BE2C (cell line): ENCODE measurements at regions not wholly inside any gene's neighbourhood (a gene's known extent, or its start where the extent isn't known, plus 50 kb on each side); places are given as distances from the start of the nearest gene placed in this dataset.
"Not testable (repeated sequence)": the region's sequence is repeated elsewhere in the genome, so short reads cannot be mapped to it uniquely, and the experiment has no call there.

Experiments used
- DNase-seq: peaks from one replicate; pipeline ENCODE4 v3.0.0-alpha.2; 2020
- H3K27me3 ChIP-seq: fragments of 250-450 bp; sonication (Bioruptor Pico); 2 replicates; pipeline ENCODE4 v1.5.1; 2020; ENCODE audit warnings: mild to moderate bottlenecking
- H3K36me3 ChIP-seq: fragments of 250-450 bp; sonication (Bioruptor Pico); 2 replicates; pipeline ENCODE4 v1.5.1; 2020; ENCODE audit warnings: mild to moderate bottlenecking
- H3K4me1 ChIP-seq: fragments of 250-450 bp; sonication (Bioruptor Pico); 2 replicates; pipeline ENCODE4 v1.5.1; 2020
- H3K4me3 ChIP-seq: 2 replicates; pipeline ENCODE4 v1.5.1; 2011; ENCODE audit warnings: low read depth, low read length
- H3K9me3 ChIP-seq: fragments of 250-450 bp; sonication (Bioruptor Pico); 2 replicates; pipeline ENCODE4 v1.5.1; 2020
- CTCF ChIP-seq: IDR thresholded peaks from 2 replicates; pipeline ENCODE4 v1.5.1; 2012; ENCODE audit warnings: mild to moderate bottlenecking, low read depth, low read length

DNA sequence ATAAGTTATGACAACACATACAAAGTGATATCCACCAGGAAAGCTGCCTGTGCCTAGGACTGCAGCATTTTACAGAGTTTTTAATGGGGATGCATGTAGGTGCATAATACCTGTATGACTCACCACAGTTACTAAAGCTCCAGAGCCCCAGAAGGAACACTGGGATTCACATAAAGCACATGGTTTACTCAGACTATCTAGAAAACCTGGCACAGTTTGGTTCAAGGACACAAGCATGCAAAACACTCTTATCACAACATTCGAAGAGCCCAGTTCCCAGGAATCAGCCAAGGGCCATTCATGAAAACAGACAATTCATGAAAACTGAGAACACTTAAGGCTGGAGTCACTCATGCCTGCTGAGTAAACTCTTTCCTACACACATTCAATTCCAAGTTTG is 261.0 kb downstream of the PYDC2 start:
- no peak for TF ChIP-seq CTCF
- no peaks in the 10 kb centered on the region for H3K36me3 ChIP-seq
- H3K4me3 ChIP-seq, result no peak overlapping the region
- H3K27me3 ChIP-seq, result no peaks in the 10 kb centered on the region
- no peaks in the 10 kb centered on the region for H3K9me3 ChIP-seq
- no peak for DNase-seq
- H3K4me1 ChIP-seq, result no peaks in the 10 kb centered on the region

DNA sequence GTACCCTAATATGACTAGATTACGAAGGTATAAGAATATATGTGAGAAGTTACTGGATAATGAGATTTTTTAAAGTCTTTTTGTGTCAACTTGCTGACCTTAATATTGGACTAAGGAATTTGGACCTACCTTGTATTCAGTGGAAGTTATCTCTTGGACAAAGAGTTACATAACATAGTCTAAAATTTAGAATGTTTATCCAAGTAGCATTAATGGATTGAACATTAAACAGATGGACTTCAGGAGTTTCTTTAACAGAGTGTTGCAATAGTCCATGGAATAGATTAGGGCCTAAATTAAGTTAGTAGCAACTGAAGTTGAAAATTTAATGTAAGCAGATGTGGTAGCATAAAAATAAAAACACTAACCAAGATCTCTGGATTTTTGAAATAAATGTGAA is 266.4 kb downstream of the PYDC2 start:
- TF ChIP-seq CTCF, result no peak
- no peak for DNase-seq
- Histone ChIP-seq H3K27me3 (no peaks in the 10 kb centered on the region), H3K4me1 (no peaks in the 10 kb centered on the region), H3K4me3 (no peak overlapping the region), H3K9me3 (no peaks in the 10 kb centered on the region; the same call in 1 of the 2 replicates), H3K36me3 (no peaks in the 10 kb centered on the region)

DNA sequence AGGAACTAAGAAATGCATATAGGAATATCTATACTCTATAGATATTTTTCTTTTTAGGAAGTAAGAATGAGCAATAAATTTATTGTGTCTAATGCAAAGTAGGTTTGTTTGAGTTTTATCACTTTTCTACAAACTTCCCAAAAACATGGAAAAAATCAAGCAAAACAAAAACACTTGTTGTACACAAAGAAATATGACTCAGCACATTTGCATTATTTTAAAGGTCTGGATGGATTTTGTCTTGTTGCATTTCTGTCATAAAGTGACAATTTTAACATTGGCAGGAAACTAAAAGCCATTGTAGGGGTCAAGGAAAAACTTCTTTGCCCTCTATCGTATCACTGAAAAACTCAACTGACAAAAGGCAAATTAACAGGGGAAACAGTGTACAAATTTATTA is 267.2 kb downstream of the PYDC2 start:
- H3K27me3 ChIP-seq, result no peaks in the 10 kb centered on the region
- DNase-seq, result no peak
- TF ChIP-seq CTCF, result no peak
- no peaks in the 10 kb centered on the region for H3K36me3 ChIP-seq
- H3K4me1 ChIP-seq, result no peaks in the 10 kb centered on the region
- no peaks in the 10 kb centered on the region; the same call in 1 of the 2 replicates for H3K9me3 ChIP-seq
- H3K4me3 ChIP-seq, result no peak overlapping the region

GRCh38 chr3:191737742-191738141 is 276.8 kb downstream of the PYDC2 start:
- no peaks in the 10 kb centered on the region for H3K4me1 ChIP-seq
- no peak for DNase-seq
- no peak overlapping the region for H3K4me3 ChIP-seq
- no peaks in the 10 kb centered on the region for H3K27me3 ChIP-seq
- no peak for TF ChIP-seq CTCF
- no peaks in the 10 kb centered on the region for H3K36me3 ChIP-seq
- H3K9me3 ChIP-seq, result no peaks in the 10 kb centered on the region

- H3K4me1 ChIP-seq, result no peaks in the 10 kb centered on the region
- no peak for DNase-seq
- no peaks in the 10 kb centered on the region for H3K27me3 ChIP-seq
- H3K9me3 ChIP-seq, result no peaks in the 10 kb centered on the region
- no peaks in the 10 kb centered on the region for H3K36me3 ChIP-seq
- no peak for TF ChIP-seq CTCF
- no peak overlapping the region for H3K4me3 ChIP-seq
These were observed 279.7 kb downstream of the PYDC2 start for GRCh38 chr3:191740712-191741111.

DNA sequence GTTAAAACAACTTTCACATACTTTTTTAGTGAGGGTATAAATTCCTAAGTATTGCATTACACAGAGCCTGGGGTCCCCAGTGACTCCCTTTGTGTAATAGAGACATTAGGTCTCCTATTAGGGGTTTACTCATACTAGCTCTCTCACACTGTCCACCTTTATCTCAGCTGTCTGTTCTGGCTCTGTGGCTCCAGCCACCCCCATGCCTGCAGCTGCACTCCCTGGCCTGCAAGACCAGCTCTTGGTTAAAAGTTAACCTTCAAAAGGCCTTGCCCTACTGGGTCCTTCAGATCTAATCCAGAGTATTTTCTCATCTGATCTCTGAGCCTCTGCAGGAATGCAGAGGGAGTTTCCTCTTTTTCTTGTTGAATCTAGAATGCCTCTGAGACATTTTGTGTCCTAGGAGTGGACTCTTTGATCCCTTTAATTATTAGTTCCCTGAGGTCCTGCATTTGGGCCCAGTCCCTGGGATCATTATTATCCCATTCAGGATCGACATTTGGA is 280.9 kb downstream of the PYDC2 start:
- not testable (repeated sequence) for H3K9me3 ChIP-seq, H3K4me3 ChIP-seq, DNase-seq, H3K36me3 ChIP-seq, H3K27me3 ChIP-seq, H3K4me1 ChIP-seq

DNA sequence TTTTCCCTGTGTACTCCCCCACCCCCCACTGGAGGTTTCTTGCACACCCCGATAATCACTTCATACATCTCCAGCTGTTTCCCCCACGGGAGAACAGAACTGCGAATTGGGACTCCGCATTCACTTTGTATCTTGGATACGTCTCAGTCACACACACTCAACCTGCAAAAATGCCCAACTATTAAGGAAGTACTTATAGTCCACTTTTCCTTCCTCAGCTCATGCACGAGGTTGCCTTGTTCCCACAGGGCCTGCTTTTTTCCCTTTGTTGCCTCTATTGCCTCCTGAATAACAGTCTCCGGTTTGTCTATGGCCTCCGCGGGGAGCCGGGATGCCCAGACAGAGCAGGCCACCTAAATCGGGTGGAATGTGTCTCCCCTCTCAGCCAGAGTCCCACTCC is 282.3 kb downstream of the PYDC2 start:
- Histone ChIP-seq H3K4me1 (no peaks in the 10 kb centered on the region), H3K36me3 (no peaks in the 10 kb centered on the region), H3K27me3 (no peaks in the 10 kb centered on the region), H3K4me3 (no peak overlapping the region), H3K9me3 (no peaks in the 10 kb centered on the region)
- DNase-seq, result no peak
- no peak for TF ChIP-seq CTCF
